GM10248 (cell line): ENCODE measurements at regions not wholly inside any gene's neighbourhood (a gene's known extent, or its start where the extent isn't known, plus 50 kb on each side); places are given as distances from the start of the nearest gene placed in this dataset.

Experiments used
- CTCF ChIA-PET: fragments of 300-600 bp; sonication (Branson Sonifier 250); formaldehyde crosslinking; extraction: SDS; loops from one replicate; lab custom pipeline; 2021; ENCODE audit warnings: antibody characterized with exemption; lab: Yijun Ruan, JAX
- POLR2A ChIA-PET: fragments of 350-650 bp; sonication (Branson Sonifier 250); formaldehyde crosslinking; extraction: SDS; loops from one replicate; lab custom pipeline; 2020; ENCODE audit warnings: antibody characterized with exemption; lab: Yijun Ruan, JAX
- DNase-seq: peaks from one replicate; pipeline ENCODE4 v3.0.0; 2012; ENCODE audit errors: extremely low spot score
- TF ChIP-seq, protein P1 (sequence below): IDR thresholded peaks from 2 replicates; pipeline ENCODE4 v1.5.1; 2012; ENCODE audit warnings: mild to moderate bottlenecking, low read depth; ENCODE audit errors: extremely low read depth, missing control alignments, control extremely low read depth

DNA sequence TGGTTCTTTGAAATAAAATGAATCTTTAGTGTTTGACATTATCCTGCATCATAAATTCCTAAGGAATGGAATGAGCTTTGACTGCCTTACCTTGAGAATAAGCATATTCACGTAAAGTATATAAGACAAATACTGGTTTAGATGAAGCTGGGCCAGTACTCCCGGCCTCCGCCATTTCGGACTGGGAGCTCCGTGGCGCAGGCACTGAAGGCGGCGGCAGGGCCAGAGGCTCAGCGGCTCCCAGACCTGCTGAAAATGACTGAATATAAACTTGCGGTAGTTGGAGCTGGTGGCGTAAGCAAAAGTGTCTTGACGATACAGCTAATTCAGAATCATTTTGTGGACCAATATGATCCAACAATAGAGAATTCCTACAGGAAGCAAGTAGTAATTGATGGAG, 76.2 kb upstream of the FAM83B start:
- ChIA-PET POLR2A (no interaction called here), CTCF (no interaction called here)
- DNase-seq = no peak
- TF ChIP-seq, protein P1, sequence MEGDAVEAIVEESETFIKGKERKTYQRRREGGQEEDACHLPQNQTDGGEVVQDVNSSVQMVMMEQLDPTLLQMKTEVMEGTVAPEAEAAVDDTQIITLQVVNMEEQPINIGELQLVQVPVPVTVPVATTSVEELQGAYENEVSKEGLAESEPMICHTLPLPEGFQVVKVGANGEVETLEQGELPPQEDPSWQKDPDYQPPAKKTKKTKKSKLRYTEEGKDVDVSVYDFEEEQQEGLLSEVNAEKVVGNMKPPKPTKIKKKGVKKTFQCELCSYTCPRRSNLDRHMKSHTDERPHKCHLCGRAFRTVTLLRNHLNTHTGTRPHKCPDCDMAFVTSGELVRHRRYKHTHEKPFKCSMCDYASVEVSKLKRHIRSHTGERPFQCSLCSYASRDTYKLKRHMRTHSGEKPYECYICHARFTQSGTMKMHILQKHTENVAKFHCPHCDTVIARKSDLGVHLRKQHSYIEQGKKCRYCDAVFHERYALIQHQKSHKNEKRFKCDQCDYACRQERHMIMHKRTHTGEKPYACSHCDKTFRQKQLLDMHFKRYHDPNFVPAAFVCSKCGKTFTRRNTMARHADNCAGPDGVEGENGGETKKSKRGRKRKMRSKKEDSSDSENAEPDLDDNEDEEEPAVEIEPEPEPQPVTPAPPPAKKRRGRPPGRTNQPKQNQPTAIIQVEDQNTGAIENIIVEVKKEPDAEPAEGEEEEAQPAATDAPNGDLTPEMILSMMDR = no peak

DNA sequence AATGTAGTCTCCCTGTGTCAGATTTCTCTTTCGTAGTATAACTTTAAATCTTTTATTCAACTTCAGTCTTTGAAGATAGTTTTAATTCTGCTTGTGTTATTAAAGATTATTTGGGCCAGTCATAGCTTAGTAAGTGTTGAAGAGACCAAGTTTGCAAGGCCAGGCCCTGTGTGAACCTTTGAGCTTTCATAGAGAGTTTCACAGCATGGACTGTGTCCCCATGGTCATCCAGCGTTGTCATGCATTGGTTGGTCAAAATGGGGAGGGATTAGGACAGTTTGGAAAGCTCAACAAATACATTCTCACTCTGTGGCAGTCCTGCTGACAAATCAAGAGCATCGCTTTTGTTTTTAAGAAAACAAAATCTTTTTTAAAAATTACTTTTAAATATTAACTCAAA, 74.6 kb upstream of the FAM83B start:
- CTCF ChIA-PET = no interaction called here
- no peak for DNase-seq
- TF ChIP-seq, protein P1 = no peak
- POLR2A ChIA-PET = no interaction called here

DNA sequence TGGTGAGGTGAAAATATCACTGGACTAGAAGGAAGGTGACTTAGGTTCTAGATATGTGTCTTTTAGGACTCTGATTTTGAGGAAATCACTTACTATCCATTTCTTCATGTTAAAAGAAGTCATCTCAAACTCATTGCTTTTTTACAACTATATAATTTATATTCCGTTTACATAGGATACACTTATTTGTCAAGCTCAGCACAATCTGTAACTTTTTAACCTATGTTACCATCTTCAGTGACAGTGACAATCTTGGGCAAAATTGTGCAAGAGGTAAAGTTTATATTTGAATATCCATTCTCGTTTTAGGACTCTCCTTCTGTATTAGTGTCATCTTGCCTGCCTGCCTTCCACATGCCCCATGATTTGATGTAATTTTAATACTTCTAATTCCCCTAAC, 74.0 kb upstream of the FAM83B start:
- TF ChIP-seq, protein P1 = no peak
- no peak for DNase-seq
- ChIA-PET POLR2A (no interaction called here), CTCF (interaction anchor here (1.0 kb wide), 1 partner anchor 55 kb away, joined by 3 read pairs; no protein-coding TSS in a partner anchor)

DNA sequence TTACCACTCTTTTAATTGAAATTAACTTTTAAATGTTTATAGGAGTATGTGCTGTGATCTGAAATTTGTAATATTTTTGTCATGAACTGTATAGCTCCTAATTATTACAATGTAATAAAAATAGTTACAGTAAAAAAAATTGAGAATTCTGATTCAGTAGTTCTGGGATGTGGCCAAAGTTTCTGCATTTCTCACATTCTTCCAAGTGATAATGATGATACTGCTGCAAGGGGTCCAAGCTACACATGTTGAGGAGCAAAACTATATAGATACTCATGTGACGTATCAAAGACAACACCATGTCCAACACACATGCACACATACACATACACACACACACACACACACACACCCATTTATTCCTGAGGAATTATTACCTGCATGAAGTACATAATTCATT, 71.0 kb upstream of the FAM83B start:
- TF ChIP-seq, protein P1 = no peak
- CTCF ChIA-PET = no interaction called here
- POLR2A ChIA-PET = no interaction called here

DNA sequence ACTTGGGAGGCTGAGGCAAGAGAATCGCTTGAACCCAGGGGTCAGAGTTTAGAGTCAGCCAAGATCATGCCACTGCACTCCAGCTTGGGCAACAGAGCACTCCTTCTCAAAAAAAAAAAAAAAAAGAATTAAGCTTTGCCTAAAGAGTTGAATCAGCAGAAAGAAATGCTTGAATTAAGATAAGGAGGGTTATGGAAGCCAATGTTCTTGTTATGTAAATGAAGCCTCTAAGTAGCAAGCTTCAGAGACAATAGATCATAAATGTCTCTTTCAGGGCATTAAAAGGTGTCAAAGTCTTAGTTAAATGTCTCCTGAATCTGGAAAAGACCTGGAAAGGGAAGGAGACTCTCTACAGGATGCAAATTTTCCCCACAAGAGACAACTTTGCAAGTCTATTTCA, 69.7 kb upstream of the FAM83B start:
- no peak for DNase-seq
- TF ChIP-seq, protein P1 = no peak
- ChIA-PET CTCF (interaction anchor here (1.2 kb wide), 1 partner anchor 59 kb away, joined by 3 read pairs; no protein-coding TSS in a partner anchor), POLR2A (no interaction called here)

More for the DNA sequence above, 71.0 kb upstream of the FAM83B start:
- DNase-seq = no peak

DNA sequence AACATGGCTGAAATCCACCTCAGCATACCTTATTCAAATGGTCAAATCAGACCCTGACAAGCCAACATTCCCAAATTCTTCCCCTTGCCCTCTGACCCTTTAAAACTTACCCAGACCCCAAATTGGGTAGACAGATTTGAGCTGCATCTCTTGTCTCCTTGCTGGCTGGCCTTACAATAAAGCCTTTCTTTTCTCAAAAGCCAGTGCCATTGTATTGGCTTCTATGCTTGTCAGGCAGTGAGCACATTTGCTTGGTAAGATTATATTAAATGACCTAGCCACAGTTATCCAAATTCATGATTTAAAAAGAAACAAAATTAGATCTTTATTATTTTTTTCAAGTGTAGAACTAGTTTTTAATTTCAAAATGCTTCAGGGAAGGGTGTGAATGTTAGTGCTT, 67.8 kb upstream of the FAM83B start:
- DNase-seq = no peak
- TF ChIP-seq, protein P1 = no peak
- ChIA-PET POLR2A (no interaction called here), CTCF (no interaction called here)
